GM12865 (cell line): ENCODE measurements at regions not wholly inside any gene's neighbourhood (a gene's known extent, or its start where the extent isn't known, plus 50 kb on each side); places are given as distances from the start of the nearest gene placed in this dataset.

Experiments used
- DNase-seq: peaks from one replicate; pipeline ENCODE4 v3.0.0; 2010; ENCODE audit warnings: low read depth
- H3K4me3 ChIP-seq: 2 replicates; pipeline ENCODE4 v1.5.1; 2011; ENCODE audit warnings: mild to moderate bottlenecking, low read depth, low read length, control low read depth
- CTCF ChIP-seq: IDR thresholded peaks from 2 replicates; pipeline ENCODE4 v1.5.1; 2011; ENCODE audit warnings: low read length, control low read depth, low read depth, inconsistent platforms; ENCODE audit not compliant: insufficient read depth; ENCODE audit errors: missing control alignments

- H3K4me3 ChIP-seq: no peak overlapping the region
- no peak for DNase-seq
- TF ChIP-seq CTCF: no peak
Observed at GRCh38 chr15:95290176-95290974, 1040.1 kb upstream of the NR2F2 start.

- TF ChIP-seq CTCF: peak; percentile 56
- DNase-seq: peak; percentile 53
- H3K4me3 ChIP-seq: no peak overlapping the region
Observed at GRCh38 chr15:95291898-95292472, 1038.5 kb upstream of the NR2F2 start.

- DNase-seq: no peak
- TF ChIP-seq CTCF: no peak
- no peak overlapping the region for H3K4me3 ChIP-seq
Observed at GRCh38 chr15:95292785-95293450, 1037.6 kb upstream of the NR2F2 start.

- no peak overlapping the region for H3K4me3 ChIP-seq
- no peak for TF ChIP-seq CTCF
- no peak for DNase-seq
Observed at GRCh38 chr15:95293456-95294031, 1037.0 kb upstream of the NR2F2 start.

GRCh38 chr15:95295363-95295762 is 1035.1 kb upstream of the NR2F2 start:
- DNase-seq: no peak
- no peak for TF ChIP-seq CTCF
- no peak overlapping the region for H3K4me3 ChIP-seq

- no peak for DNase-seq
- no peak for TF ChIP-seq CTCF
- H3K4me3 ChIP-seq: no peak overlapping the region
Observed at GRCh38 chr15:95295896-95296625, 1034.4 kb upstream of the NR2F2 start.
